ENCODE measurements at regions not wholly inside any gene's neighbourhood (a gene's known extent, or its start where the extent isn't known, plus 50 kb on each side); places are given as distances from the start of the nearest gene placed in this dataset.

DNA sequence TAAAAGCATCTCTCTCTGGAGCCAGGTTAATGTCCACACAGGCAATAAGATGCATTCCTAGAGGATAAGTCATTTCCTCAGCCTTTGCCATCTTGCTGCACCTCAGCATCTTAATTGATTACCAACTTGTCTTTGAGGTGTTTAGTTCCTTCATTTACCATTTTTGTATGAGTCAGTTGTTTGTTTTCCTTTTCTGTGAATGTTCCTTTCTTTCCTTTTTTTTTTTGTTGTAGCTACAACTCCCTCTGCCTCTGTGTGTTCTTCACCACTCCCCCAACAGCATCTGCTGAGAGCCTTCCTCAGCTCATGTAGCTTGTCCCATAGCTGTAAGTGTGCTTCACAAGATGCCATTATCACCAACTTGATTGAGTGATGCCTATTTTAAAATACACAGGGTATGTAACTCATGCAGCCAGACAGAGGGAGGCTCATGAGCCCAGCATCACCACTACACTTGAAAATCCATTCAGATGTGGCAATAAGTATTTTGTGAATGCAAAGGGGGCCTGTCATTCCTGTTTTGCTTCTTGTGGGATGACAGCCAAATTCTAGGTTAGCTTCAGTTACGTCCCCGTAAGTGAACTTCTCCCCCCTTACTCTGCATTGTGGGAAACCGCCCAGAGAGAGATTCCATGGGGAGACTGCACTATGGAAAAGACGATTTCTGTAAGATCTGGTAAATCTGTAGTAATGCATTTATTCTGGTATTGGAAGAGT, 315.9 kb upstream of the ZEB2 start:
- TF ChIP-seq, protein P1, sequence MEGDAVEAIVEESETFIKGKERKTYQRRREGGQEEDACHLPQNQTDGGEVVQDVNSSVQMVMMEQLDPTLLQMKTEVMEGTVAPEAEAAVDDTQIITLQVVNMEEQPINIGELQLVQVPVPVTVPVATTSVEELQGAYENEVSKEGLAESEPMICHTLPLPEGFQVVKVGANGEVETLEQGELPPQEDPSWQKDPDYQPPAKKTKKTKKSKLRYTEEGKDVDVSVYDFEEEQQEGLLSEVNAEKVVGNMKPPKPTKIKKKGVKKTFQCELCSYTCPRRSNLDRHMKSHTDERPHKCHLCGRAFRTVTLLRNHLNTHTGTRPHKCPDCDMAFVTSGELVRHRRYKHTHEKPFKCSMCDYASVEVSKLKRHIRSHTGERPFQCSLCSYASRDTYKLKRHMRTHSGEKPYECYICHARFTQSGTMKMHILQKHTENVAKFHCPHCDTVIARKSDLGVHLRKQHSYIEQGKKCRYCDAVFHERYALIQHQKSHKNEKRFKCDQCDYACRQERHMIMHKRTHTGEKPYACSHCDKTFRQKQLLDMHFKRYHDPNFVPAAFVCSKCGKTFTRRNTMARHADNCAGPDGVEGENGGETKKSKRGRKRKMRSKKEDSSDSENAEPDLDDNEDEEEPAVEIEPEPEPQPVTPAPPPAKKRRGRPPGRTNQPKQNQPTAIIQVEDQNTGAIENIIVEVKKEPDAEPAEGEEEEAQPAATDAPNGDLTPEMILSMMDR (IDR thresholded peaks at IDR 0.05; ENCODE audit: poor library complexity, severe bottlenecking): no peak
- no peaks in the 10 kb centered on the region for H3K27me3 ChIP-seq (ENCODE audit: insufficient read depth, poor library complexity, severe bottlenecking)
- no peak overlapping the region for H3K4me3 ChIP-seq (ENCODE audit: severe bottlenecking)
- H3K4me1 ChIP-seq (ENCODE audit: insufficient read depth, poor library complexity, severe bottlenecking): peaks cover 19% of the 10 kb centered on the region
- peak overlapping the region; percentile 44 for H3K27ac ChIP-seq (ENCODE audit: poor library complexity, severe bottlenecking)
- no peaks in the 10 kb centered on the region for H3K9me3 ChIP-seq (ENCODE audit: severe bottlenecking)
- ATAC-seq (ENCODE audit: low read depth) (peak; percentile 68; the same call in 2 of the 3 replicates), DNase-seq (ENCODE audit: low spot score) (no peak)
- H3K36me3 ChIP-seq (ENCODE audit: low read depth): no peaks in the 10 kb centered on the region

DNA sequence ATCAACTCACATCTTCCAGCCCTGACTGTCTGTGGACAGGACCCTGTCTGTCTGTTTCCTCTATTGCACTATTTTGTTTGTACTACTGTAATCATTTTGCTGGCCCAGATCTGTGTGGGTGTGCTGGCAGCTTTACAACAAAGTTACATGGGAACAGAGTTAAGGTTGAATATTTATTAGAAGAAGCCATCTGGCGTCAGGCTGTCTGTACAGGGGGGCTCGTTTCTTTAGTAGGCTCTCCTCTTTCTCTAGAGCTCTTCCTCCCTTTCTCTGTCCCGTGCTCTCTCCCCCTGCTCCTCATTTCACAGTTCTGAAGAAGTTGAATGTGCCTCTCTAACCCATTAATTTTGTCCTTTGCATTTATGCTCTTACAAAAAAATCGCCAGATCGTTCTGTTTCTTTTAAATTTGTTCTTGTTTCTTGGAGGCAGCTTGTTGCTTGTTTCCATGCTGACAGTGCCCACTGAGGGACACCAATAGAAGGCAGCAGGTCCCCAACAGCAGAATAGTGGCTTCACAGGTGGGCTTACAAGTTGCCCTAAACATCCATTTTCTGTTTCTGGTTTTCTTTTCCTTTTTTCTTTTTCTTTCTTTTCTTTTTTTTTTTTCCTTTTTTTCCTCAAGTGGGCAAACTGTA, 315.2 kb upstream of the ZEB2 start:
- ATAC-seq (ENCODE audit: low read depth) (peak; percentile 33; the same call in 2 of the 3 replicates), DNase-seq (ENCODE audit: low spot score) (no peak)
- Histone ChIP-seq H3K4me3 (ENCODE audit: severe bottlenecking) (no peak overlapping the region), H3K27ac (ENCODE audit: poor library complexity, severe bottlenecking) (peak overlapping the region; percentile 44), H3K36me3 (ENCODE audit: low read depth) (no peaks in the 10 kb centered on the region), H3K9me3 (ENCODE audit: severe bottlenecking) (no peaks in the 10 kb centered on the region), H3K27me3 (ENCODE audit: insufficient read depth, poor library complexity, severe bottlenecking) (no peaks in the 10 kb centered on the region), H3K4me1 (ENCODE audit: insufficient read depth, poor library complexity, severe bottlenecking) (peaks cover 19% of the 10 kb centered on the region)
- TF ChIP-seq, protein P1 (IDR thresholded peaks at IDR 0.05; ENCODE audit: poor library complexity, severe bottlenecking): no peak

DNA sequence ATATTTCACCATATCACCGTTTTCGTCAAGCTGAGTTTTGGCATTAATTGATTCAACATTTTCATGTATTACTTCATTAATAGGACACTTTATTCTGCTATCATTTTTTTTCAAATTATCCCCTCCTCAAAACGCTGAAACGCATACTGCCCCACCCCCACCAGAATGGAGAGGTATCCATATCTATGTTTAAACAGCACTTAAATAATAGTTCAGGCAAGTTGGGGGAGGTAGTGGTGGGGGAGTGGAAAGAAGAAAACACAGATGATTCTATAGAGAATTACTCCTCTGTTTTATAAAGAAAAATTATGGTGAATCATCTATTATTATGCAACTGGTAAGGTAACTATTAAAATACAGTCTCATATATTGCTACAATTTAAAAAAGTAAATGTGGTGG, 314.4 kb upstream of the ZEB2 start:
- H3K9me3 ChIP-seq (ENCODE audit: severe bottlenecking): no peaks in the 10 kb centered on the region
- TF ChIP-seq, protein P1 (IDR thresholded peaks at IDR 0.05; ENCODE audit: poor library complexity, severe bottlenecking): no peak
- ATAC-seq (ENCODE audit: low read depth) (no peak), DNase-seq (ENCODE audit: low spot score) (no peak)
- H3K27ac ChIP-seq (ENCODE audit: poor library complexity, severe bottlenecking): no peak overlapping the region
- no peaks in the 10 kb centered on the region for H3K36me3 ChIP-seq (ENCODE audit: low read depth)
- H3K4me3 ChIP-seq (ENCODE audit: severe bottlenecking): no peak overlapping the region
- peaks cover 19% of the 10 kb centered on the region for H3K4me1 ChIP-seq (ENCODE audit: insufficient read depth, poor library complexity, severe bottlenecking)
- H3K27me3 ChIP-seq (ENCODE audit: insufficient read depth, poor library complexity, severe bottlenecking): no peaks in the 10 kb centered on the region

DNA sequence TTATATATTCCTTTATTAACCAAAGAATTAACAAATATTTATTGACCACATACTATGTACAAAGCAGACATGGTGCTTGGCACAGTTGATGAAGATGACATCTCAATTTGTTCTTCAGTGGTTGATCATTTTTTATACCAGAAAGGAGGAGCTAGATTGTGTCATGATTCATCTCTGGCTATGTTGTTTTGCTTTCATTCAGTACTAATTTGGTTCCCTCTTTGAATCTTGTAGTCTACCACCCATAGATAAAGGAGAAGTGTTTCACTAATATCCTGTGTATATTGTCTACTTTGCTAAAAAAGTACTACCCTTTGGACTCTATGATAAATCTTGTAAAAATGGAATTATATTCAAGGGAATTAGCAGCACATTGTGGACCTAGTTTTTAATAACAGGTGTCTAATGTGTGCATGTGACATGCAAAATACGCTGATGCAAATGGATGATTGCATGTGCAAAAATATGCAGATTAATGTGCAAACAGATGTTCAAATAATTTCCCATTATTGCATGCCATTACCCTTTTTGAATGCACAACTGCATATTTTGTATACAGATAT, 313.2 kb upstream of the ZEB2 start:
- Histone ChIP-seq H3K27me3 (ENCODE audit: insufficient read depth, poor library complexity, severe bottlenecking) (no peaks in the 10 kb centered on the region), H3K4me3 (ENCODE audit: severe bottlenecking) (no peak overlapping the region), H3K27ac (ENCODE audit: poor library complexity, severe bottlenecking) (no peak overlapping the region), H3K36me3 (ENCODE audit: low read depth) (no peaks in the 10 kb centered on the region), H3K4me1 (ENCODE audit: insufficient read depth, poor library complexity, severe bottlenecking) (peaks cover 19% of the 10 kb centered on the region), H3K9me3 (ENCODE audit: severe bottlenecking) (no peaks in the 10 kb centered on the region)
- TF ChIP-seq, protein P1 (IDR thresholded peaks at IDR 0.05; ENCODE audit: poor library complexity, severe bottlenecking): no peak
- ATAC-seq (ENCODE audit: low read depth) (no peak), DNase-seq (ENCODE audit: low spot score) (no peak)

Measured in RWPE2 (cell line).